Upper lobe of left lung (tissue), 4 donors: ENCODE measurements at regions not wholly inside any gene's neighbourhood (a gene's known extent, or its start where the extent isn't known, plus 50 kb on each side); places are given as distances from the start of the nearest gene placed in this dataset.

Experiments used
- CTCF ChIP-seq, 6 experiments: fragments of 450-650 bp in 4 of 6; fragments of 200-600 bp in 2 of 6; sonication (generic) in 2 of 6; IDR thresholded peaks; one replicate each; pipeline ENCODE4 v1.5.1; 2016 to 2019; ENCODE audit warnings: antibody characterized with exemption in 6 of 6
- POLR2A ChIP-seq, 4 donors: fragments of 450-650 bp; IDR thresholded peaks; one replicate each; pipeline ENCODE4 v1.5.1; 2016 to 2017; ENCODE audit warnings: antibody characterized with exemption in 4 of 4, mild to moderate bottlenecking in 2 of 4
- POLR2AphosphoS5 ChIP-seq, 2 donors: sonication (generic); formaldehyde crosslinking; IDR thresholded peaks; one replicate each; pipeline ENCODE4 v1.5.1; 2017; ENCODE audit warnings: antibody characterized with exemption in 2 of 2

- TF ChIP-seq POLR2A (IDR thresholded peaks at IDR 0.05) (no peak), POLR2AphosphoS5 (IDR thresholded peaks at IDR 0.05) (no peak), CTCF (IDR thresholded peaks at IDR 0.05) (no peak)
Measured at GRCh38 chr13:21310220-21310619, 133.8 kb downstream of the MRPL57 start.
